Hepatocyte (in vitro differentiated cells): ENCODE measurements at regions not wholly inside any gene's neighbourhood (a gene's known extent, or its start where the extent isn't known, plus 50 kb on each side); places are given as distances from the start of the nearest gene placed in this dataset.

Experiments used
- CTCF ChIP-seq: fragments of 200-600 bp; sonication (generic); IDR thresholded peaks from 2 replicates; pipeline ENCODE4 v1.5.1; 2016; ENCODE audit warnings: antibody characterized with exemption, mild to moderate bottlenecking; ENCODE audit not compliant: poor library complexity
- EZH2 ChIP-seq: fragments of 200-600 bp; sonication (generic); IDR thresholded peaks from 2 replicates; pipeline ENCODE4 v1.6.1; 2016; ENCODE audit warnings: antibody characterized with exemption, mild to moderate bottlenecking, borderline replicate concordance
- EZH2phosphoT487 ChIP-seq: fragments of 200-600 bp; sonication (generic); IDR thresholded peaks from one replicate; pipeline ENCODE4 v1.6.1; 2018; ENCODE audit warnings: antibody characterized with exemption, mild to moderate bottlenecking, low read depth, moderate library complexity; ENCODE audit not compliant: unreplicated experiment, severe bottlenecking

GRCh38 chr13:76823969-76824368 lies 62.2 kb downstream of the KCTD12 start:
- no peak for TF ChIP-seq CTCF
- TF ChIP-seq EZH2 = no peak
- TF ChIP-seq EZH2phosphoT487 = no peak
